BLaER1 treated with 17β-estradiol and CSF1 and Interleukin-3, amounts not matched to agents 10 nM and 100 nM (cell line): ENCODE measurements at regions not wholly inside any gene's neighbourhood (a gene's known extent, or its start where the extent isn't known, plus 50 kb on each side); places are given as distances from the start of the nearest gene placed in this dataset.
"Not testable (repeated sequence)": the region's sequence is repeated elsewhere in the genome, so short reads cannot be mapped to it uniquely, and the experiment has no call there.

Experiments
- H3K27ac ChIP-seq, 11 experiments: shearing (Covaris generic); formaldehyde crosslinking; 2 replicates each; pipeline ENCODE4 v1.8.1; 2022
- H3K27me3 ChIP-seq, 11 experiments: shearing (Covaris generic); formaldehyde crosslinking; 2 replicates each; pipeline ENCODE4 v1.8.1; 2022
- H3K36me3 ChIP-seq, 11 experiments: shearing (Covaris generic); formaldehyde crosslinking; 2 replicates each; pipeline ENCODE4 v1.8.1; 2022
- H3K4me1 ChIP-seq, 10 experiments: shearing (Covaris generic); formaldehyde crosslinking; 2 replicates each; pipeline ENCODE4 v1.8.1; 2022
- H3K4me2 ChIP-seq, 11 experiments: shearing (Covaris generic); formaldehyde crosslinking; 2 replicates each; pipeline ENCODE4 v1.8.1; 2022
- H3K4me3 ChIP-seq, 10 experiments: shearing (Covaris generic); formaldehyde crosslinking; 2 replicates each; pipeline ENCODE4 v1.8.1; 2022
- H3K9ac ChIP-seq, 11 experiments: shearing (Covaris generic); formaldehyde crosslinking; 2 replicates each; pipeline ENCODE4 v1.8.1; 2022
- H3K9me3 ChIP-seq, 11 experiments: shearing (Covaris generic); formaldehyde crosslinking; replicated peaks in 1 of 11; 2 replicates each; pipeline ENCODE4 v1.8.1; 2022
- H4K20me1 ChIP-seq, 11 experiments: shearing (Covaris generic); formaldehyde crosslinking; 2 replicates each; pipeline ENCODE4 v1.8.1; 2022
- Cebpa-rat ChIP-seq, 11 experiments: shearing (Covaris generic); IDR thresholded peaks; 2 replicates each; pipeline ENCODE4 v1.8.1; 2022

DNA sequence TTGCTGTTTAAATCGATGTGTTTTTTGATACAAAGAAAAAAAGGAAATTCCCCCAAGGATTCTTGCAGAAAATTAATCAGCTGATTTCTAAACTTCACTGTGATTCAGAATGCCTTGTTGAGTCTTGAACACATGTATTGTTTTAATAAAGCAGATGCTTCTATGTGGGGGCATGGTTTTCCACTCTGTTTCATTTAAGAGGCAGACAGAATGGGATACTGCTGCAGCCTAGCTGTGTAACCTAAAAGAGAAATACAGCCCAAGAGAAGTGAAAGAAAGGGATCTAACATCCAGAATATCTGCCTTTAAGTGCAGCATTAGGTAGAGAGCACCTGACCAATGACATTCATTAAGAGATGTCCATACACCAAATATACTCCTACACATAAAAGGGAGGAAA lies 365.1 kb upstream of the CCNH start:
- peaks cover 0 to 21% (median 7%) of the 10 kb centered on the region in 11 experiments; a peak in 12 of 22 replicates for H3K27me3 ChIP-seq
- no peak overlapping the region for H3K4me2 ChIP-seq
- H3K36me3 ChIP-seq = no peaks in the 10 kb centered on the region
- H3K4me3 ChIP-seq = no peak overlapping the region
- TF ChIP-seq Cebpa-rat (IDR thresholded peaks at IDR 0.05) = no peak
- H3K27ac ChIP-seq = no peak overlapping the region
- no peak overlapping the region for H3K9ac ChIP-seq
- H3K4me1 ChIP-seq = no peaks in the 10 kb centered on the region
- H3K9me3 ChIP-seq = no peaks in the 10 kb centered on the region
- H4K20me1 ChIP-seq = no peaks in the 10 kb centered on the region

DNA sequence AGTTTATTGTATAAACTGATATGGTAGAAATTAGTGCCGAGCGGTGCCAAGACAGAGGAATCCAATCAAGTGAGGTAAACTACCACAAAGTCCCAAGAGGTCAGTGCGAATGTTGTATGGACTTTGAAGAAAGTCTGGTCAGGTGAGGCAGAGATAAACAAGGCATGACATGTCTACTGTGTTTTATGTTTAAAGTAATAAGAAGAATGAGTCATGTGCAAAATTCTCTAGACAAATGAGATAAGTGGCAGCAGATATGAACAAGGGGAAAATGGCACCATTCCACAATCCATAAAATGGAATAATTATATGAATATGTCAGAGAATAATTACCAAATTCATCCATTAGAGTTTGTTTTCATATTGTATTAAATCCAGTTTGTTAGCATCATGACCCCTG lies 364.1 kb upstream of the CCNH start:
- H3K9me3 ChIP-seq = no peaks in the 10 kb centered on the region
- H4K20me1 ChIP-seq = no peaks in the 10 kb centered on the region
- no peak overlapping the region for H3K4me3 ChIP-seq
- H3K27ac ChIP-seq = no peak overlapping the region
- H3K27me3 ChIP-seq = peaks cover 0 to 10% (median 5%) of the 10 kb centered on the region in 11 experiments; a peak in 10 of 22 replicates
- no peak overlapping the region for H3K4me2 ChIP-seq
- H3K36me3 ChIP-seq = no peaks in the 10 kb centered on the region
- H3K9ac ChIP-seq = no peak overlapping the region
- no peaks in the 10 kb centered on the region for H3K4me1 ChIP-seq
- TF ChIP-seq Cebpa-rat (IDR thresholded peaks at IDR 0.05) = no peak

DNA sequence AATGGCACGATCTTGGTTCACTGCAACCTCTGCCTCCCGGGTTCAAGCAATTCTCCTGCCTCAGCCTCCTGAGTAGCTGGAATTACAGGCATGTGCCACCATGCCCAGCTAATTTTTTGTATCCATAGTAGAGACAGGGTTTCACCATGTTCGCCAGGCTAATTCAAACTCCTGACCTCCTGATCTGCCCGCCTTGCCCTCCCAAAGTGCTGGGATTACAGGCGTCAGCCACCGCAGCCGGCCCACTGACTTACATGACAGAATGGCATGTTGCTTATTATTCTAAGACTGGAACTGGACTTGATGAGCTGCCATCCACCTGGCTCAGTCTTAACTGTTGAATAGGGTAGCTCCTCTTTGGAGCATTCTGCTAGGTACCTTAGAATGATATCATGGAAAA lies 363.6 kb upstream of the CCNH start:
- H3K27ac ChIP-seq, H3K4me1 ChIP-seq, H3K4me3 ChIP-seq, H3K36me3 ChIP-seq, H4K20me1 ChIP-seq, H3K4me2 ChIP-seq, H3K9ac ChIP-seq, H3K9me3 ChIP-seq, H3K27me3 ChIP-seq: not testable (repeated sequence)

DNA sequence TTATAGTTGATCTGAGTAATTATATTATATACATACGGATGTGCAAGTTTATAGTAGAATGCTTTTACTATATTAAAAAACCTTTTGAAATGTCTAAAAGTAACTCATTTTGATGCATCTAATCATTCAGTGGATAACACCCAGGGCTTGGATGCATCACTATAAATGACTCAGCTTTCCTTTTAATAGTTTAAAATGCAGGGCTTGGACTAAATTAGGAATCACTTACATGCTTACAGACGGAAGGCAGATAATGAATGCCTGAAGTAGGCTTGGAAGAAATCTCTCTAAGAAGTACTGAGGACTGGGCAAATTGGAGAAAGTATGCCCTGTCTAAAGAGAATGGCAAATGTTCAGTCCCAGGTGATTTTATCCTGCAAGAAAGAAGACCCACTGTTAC lies 362.5 kb upstream of the CCNH start:
- Histone ChIP-seq H3K4me3 (no peak overlapping the region), H3K27ac (no peak overlapping the region), H3K36me3 (no peaks in the 10 kb centered on the region), H3K9ac (no peak overlapping the region), H3K4me1 (no peaks in the 10 kb centered on the region), H3K27me3 (peaks cover 0 to 5% (median 0%) of the 10 kb centered on the region in 11 experiments; a peak in 2 of 22 replicates), H3K4me2 (no peak overlapping the region), H3K9me3 (no peaks in the 10 kb centered on the region), H4K20me1 (no peaks in the 10 kb centered on the region)
- no peak for TF ChIP-seq Cebpa-rat (IDR thresholded peaks at IDR 0.05)

DNA sequence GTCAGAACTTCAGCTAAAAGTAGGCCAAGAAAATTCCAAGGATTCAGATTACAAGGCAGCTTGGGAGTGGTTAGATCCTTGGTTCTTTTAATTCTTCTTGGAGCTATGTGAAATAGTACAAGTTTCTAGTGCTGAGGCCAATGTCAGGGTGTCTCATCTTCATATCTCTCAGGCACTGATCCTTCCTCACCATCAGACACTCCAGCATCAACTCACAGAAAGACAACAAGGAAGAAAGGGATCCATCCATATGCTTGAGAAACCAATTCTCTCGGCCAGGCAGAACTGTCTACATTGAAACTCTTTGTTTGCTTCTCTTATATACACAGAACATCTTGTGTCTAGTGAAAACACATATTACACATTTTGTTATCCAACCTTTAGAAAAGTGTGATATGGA lies 362.1 kb upstream of the CCNH start:
- Histone ChIP-seq H3K9ac (no peak overlapping the region), H3K4me3 (no peak overlapping the region), H3K4me2 (no peak overlapping the region), H4K20me1 (no peaks in the 10 kb centered on the region), H3K36me3 (no peaks in the 10 kb centered on the region), H3K27me3 (peaks cover 0 to 5% (median 0%) of the 10 kb centered on the region in 11 experiments; a peak in 2 of 22 replicates), H3K4me1 (no peaks in the 10 kb centered on the region), H3K9me3 (no peaks in the 10 kb centered on the region), H3K27ac (no peak overlapping the region)
- no peak for TF ChIP-seq Cebpa-rat (IDR thresholded peaks at IDR 0.05)

DNA sequence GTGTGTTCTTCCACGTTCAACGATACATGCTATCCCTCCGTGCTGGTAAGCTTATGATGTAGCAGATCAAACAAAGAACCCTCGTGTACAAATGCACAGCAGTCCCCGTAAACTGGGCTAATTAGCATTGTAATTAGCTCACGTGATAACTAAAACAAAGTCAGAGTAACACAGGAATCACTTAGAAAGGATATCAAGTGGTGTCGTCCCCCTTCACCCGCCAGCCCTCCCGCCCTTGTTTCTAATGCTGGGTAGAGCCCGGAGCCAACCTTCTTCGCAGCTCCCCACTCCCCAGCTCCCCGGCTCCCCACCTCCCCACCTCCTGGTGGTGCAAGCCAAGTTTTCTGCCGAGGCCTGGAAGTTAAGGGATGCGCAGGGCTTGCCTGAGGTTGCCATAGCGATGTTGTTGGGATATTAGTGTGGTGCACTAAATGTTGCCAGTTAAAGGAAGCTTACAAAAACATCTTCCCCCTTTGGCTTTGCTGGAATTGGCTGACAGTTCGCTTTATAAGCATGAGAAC lies 357.9 kb upstream of the CCNH start:
- H3K4me1 ChIP-seq = no peaks in the 10 kb centered on the region
- no peak overlapping the region for H3K4me2 ChIP-seq
- H3K9ac ChIP-seq = no peak overlapping the region
- H3K4me3 ChIP-seq = no peak overlapping the region
- no peaks in the 10 kb centered on the region for H3K36me3 ChIP-seq
- no peak overlapping the region for H3K27ac ChIP-seq
- no peak for TF ChIP-seq Cebpa-rat (IDR thresholded peaks at IDR 0.05)
- no peaks in the 10 kb centered on the region for H3K9me3 ChIP-seq
- H4K20me1 ChIP-seq = no peaks in the 10 kb centered on the region
- H3K27me3 ChIP-seq = no peaks in the 10 kb centered on the region

DNA sequence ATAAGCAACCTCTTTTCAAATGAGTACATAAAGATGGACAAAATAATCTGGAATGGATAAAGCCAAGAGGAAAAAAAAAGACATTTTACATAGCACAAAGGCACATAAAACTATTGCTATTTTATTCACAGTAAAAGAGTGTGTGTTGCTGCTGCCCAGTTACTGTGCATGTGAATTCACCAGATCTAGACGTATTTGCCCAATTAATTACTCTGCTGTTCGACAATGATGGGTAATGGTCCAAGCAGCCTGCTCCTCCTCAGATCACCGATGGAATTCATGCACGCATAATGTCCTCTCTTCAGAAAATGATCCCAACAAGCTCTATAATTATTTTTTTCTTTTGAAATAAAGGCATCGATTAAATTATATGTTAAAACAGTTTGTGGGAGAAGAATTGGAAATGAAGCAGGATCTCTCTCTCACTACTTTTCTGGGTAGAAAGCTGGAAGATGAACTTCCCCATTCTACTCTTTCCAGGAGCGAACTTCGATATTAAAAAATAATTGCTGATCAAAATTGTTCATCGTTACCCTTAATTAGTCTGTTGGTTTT lies 357.4 kb upstream of the CCNH start:
- Histone ChIP-seq H3K9me3 (no peaks in the 10 kb centered on the region), H4K20me1 (no peaks in the 10 kb centered on the region), H3K9ac (no peak overlapping the region), H3K36me3 (no peaks in the 10 kb centered on the region), H3K4me3 (no peak overlapping the region), H3K4me2 (no peak overlapping the region), H3K27me3 (no peaks in the 10 kb centered on the region), H3K27ac (no peak overlapping the region), H3K4me1 (no peaks in the 10 kb centered on the region)
- no peak for TF ChIP-seq Cebpa-rat (IDR thresholded peaks at IDR 0.05)

DNA sequence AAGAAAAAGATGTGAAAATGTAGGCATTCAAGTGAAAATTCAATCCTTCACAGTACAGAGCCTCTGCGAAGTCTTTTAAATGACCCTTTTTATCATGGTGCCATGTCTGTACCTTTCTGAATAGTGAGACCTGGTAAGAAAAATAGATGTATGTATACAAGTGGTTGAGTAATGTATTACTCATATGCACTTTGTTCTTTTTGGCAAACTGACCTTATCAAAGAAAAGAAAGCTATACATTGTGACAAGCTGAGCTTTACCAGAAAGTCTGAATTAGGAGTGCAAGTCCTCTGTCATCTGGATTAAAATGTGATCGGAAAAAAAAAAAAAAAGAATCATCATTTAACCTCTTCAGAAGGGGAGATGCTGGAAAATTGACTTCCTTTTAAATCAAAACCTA lies 356.4 kb upstream of the CCNH start:
- TF ChIP-seq Cebpa-rat (IDR thresholded peaks at IDR 0.05) = no peak
- H3K4me1 ChIP-seq = no peaks in the 10 kb centered on the region
- H3K9ac ChIP-seq = no peak overlapping the region
- no peak overlapping the region for H3K4me3 ChIP-seq
- no peaks in the 10 kb centered on the region for H4K20me1 ChIP-seq
- H3K9me3 ChIP-seq = no peaks in the 10 kb centered on the region
- H3K36me3 ChIP-seq = no peaks in the 10 kb centered on the region
- H3K4me2 ChIP-seq = no peak overlapping the region
- no peak overlapping the region for H3K27ac ChIP-seq
- H3K27me3 ChIP-seq = no peaks in the 10 kb centered on the region

DNA sequence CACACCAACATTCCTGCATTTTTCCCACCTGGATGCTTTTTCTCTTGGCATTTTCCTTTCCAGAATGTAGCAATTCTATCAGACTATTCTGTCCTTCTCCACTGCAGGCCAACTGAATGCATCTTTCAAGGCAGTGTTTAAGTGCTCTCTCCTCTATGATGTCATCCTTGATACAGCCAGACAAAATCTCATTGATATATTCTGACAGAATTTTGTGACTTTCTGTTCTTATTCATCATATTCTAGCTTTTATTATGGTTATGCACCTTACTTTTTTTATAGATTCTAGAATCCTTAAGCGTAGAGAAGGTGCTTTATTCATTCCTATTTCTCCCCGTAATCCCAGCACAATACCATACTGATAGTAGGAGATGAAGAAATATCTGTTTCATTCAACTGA lies 355.5 kb upstream of the CCNH start:
- H3K9me3 ChIP-seq = no peaks in the 10 kb centered on the region
- H3K4me3 ChIP-seq = no peak overlapping the region
- no peaks in the 10 kb centered on the region for H4K20me1 ChIP-seq
- no peaks in the 10 kb centered on the region for H3K4me1 ChIP-seq
- H3K9ac ChIP-seq = no peak overlapping the region
- H3K4me2 ChIP-seq = no peak overlapping the region
- TF ChIP-seq Cebpa-rat (IDR thresholded peaks at IDR 0.05) = no peak
- no peaks in the 10 kb centered on the region for H3K27me3 ChIP-seq
- no peak overlapping the region for H3K27ac ChIP-seq
- no peaks in the 10 kb centered on the region for H3K36me3 ChIP-seq

DNA sequence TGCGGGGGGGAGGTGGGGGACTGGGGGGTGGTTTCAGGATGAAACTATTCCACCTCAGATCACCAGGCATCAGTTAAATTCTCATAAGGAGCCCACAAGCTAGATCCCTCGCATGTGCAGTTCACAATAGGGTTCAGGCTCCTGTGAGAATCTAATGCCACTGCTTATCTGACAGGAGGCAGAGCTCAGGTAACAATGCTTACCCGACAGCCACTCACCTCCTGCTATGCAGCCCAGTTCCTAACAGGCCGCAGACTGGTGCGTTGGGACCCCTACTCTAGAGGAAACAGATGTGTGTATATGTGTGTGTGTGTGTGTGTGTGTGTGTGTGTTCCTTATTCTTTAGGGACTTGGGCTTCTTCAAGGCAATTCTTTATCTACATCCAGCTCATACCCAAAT lies 352.3 kb upstream of the CCNH start:
- no peak overlapping the region for H3K9ac ChIP-seq
- H3K36me3 ChIP-seq = no peaks in the 10 kb centered on the region
- no peak overlapping the region for H3K27ac ChIP-seq
- no peaks in the 10 kb centered on the region for H3K4me1 ChIP-seq
- H3K9me3 ChIP-seq = no peaks in the 10 kb centered on the region
- H3K4me2 ChIP-seq = no peak overlapping the region
- H4K20me1 ChIP-seq = no peaks in the 10 kb centered on the region
- TF ChIP-seq Cebpa-rat (IDR thresholded peaks at IDR 0.05) = no peak
- no peak overlapping the region for H3K4me3 ChIP-seq
- H3K27me3 ChIP-seq = no peaks in the 10 kb centered on the region
